ENCODE measurements at regions not wholly inside any gene's neighbourhood (a gene's known extent, or its start where the extent isn't known, plus 50 kb on each side); places are given as distances from the start of the nearest gene placed in this dataset.

GRCh38 chr4:164410401-164410800 is 343.5 kb upstream of the SMIM31 start:
- TF ChIP-seq CTCF (IDR thresholded peaks at IDR 0.05), result no peak
- no peak for TF ChIP-seq CEBPB (IDR thresholded peaks at IDR 0.05)
- TF ChIP-seq, protein P1, sequence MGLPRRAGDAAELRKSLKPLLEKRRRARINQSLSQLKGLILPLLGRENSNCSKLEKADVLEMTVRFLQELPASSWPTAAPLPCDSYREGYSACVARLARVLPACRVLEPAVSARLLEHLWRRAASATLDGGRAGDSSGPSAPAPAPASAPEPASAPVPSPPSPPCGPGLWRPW (IDR thresholded peaks at IDR 0.05), result no peak
- no peak for TF ChIP-seq EP300 (IDR thresholded peaks at IDR 0.05)
- TF ChIP-seq POLR2A (IDR thresholded peaks at IDR 0.05; ENCODE audit: low read length), result no peak
- TF ChIP-seq HOXB5 (CRISPR knock-in tag; IDR thresholded peaks at IDR 0.05), result no peak
- no peak for TF ChIP-seq RAD21 (conservative IDR thresholded peaks at IDR 0.05 in 1 of 2, IDR thresholded peaks at IDR 0.05 in 1 of 2)
- TF ChIP-seq SREBF2 (IDR thresholded peaks at IDR 0.05), result no peak
- no peak for TF ChIP-seq RARB (CRISPR knock-in tag; IDR thresholded peaks at IDR 0.05)
- TF ChIP-seq CHD2 (IDR thresholded peaks at IDR 0.05; ENCODE audit: low read length, partially characterized antibody), result no peak

Measured in A549 (cell line).